ENCODE measurements at regions not wholly inside any gene's neighbourhood (a gene's known extent, or its start where the extent isn't known, plus 50 kb on each side); places are given as distances from the start of the nearest gene placed in this dataset.
"Not testable (repeated sequence)": the region's sequence is repeated elsewhere in the genome, so short reads cannot be mapped to it uniquely, and the experiment has no call there.

GRCh38 chr14:103231376-103232019 lies 102.5 kb upstream of the EIF5 start:
- no peak for DNase-seq (ENCODE audit: low read depth)

DNA sequence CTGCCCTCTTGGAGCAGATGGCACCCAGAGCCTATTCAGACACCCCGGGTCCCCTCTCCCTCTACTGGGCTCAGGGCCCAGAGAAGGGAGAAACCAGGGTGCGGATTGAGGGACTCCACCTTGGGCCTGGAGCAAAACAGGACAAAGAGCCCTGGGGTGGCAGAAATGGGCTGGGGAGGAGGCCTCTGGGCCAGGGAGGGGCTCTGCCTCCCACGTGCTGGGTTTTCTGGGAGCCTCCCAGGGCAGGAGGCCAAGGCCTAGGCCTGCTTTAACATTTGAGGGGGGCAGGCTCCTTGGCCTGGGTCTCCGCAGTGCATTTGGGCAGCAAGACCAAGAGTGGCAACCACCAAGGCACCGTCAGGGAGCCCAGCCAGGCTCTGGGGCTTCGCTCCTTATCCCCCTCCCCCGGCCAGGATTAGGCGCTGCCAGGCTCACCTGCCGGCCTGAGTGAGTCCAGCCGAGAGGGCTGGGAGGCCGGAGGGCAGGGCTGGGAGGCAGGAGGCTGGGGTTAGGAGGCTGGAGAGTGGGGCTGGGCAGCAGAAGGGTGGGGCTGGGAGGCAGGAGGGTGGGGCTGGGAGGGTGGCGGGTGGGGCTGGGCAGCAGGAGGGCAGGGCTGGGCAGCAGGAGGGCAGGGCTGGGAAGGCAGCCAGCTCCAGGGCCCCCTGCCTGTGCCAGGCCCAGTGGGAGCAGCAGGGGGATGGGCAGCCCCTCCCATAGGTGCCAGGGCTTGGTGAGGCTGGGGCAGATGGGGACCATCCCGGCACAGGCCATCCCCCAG lies 101.8 kb upstream of the EIF5 start:
- DNase-seq (ENCODE audit: low read depth), result no peak

- no peak for DNase-seq (ENCODE audit: low read depth)
Measured at GRCh38 chr14:103232831-103233319, 101.2 kb upstream of the EIF5 start.

DNA sequence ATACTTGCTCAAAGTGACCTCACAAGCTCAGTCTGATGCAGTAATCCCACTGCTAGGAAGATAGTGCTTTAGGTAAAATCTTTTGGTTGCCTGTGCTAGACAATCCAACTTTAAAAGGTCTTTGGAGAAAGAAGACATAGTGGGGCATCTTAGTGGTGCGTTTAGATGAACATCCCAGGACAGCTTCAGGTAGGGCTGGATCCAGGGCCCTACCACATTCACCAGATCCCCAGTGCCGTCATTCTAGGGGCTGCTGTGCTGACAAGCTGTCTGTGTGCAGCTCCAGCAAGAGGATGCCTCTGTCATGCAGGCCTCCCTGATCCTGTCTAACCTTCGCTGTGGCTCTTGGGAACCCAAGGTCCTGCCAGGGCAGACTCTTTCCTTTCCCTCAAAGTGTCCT lies 100.7 kb upstream of the EIF5 start:
- DNase-seq (ENCODE audit: low read depth), result no peak

DNA sequence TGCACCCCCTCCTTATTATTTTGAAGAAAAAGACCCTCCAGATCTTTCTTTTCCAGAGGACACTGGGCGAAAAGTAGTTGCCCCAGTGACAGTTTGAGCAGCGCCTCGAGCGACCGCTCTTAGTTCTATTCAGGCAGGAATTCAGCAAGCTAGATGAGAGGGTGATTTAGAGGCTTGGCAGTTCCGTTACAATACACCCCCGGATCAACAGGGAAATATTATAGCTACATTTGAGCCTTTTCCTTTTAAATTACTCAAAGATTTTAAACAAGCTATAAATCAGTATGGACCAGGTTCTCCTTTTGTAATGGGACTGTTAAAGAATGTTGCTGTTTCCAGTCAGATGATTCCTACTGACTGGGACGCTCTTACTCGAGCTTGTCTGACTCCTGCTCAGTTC lies 99.2 kb upstream of the EIF5 start:
- DNase-seq (ENCODE audit: low read depth), result not testable (repeated sequence)

DNA sequence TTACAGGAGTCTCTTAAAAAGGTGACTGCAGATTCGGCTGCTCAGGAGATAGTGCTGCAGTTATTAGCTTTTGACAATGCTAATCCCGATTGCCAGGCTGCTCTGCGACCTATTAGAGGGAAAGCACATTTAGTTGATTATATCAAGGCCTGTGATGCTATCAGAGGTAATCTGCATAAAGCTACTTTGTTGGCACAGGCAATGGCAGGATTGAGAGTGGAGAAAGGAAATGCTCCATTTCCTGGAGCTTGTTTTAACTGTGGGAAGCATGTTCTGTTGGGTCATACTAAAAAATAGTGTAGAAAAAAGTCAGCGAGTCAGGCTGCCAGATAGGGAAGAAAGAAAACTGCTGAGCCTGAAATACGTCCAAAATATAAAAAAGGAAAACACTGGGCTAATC lies 98.5 kb upstream of the EIF5 start:
- not testable (repeated sequence) for DNase-seq (ENCODE audit: low read depth)

- DNase-seq (ENCODE audit: low read depth), result no peak
Measured at GRCh38 chr14:103239751-103240150, 94.3 kb upstream of the EIF5 start.

GRCh38 chr14:103241531-103241930 lies 92.5 kb upstream of the EIF5 start:
- DNase-seq (ENCODE audit: low read depth), result no peak

DNA sequence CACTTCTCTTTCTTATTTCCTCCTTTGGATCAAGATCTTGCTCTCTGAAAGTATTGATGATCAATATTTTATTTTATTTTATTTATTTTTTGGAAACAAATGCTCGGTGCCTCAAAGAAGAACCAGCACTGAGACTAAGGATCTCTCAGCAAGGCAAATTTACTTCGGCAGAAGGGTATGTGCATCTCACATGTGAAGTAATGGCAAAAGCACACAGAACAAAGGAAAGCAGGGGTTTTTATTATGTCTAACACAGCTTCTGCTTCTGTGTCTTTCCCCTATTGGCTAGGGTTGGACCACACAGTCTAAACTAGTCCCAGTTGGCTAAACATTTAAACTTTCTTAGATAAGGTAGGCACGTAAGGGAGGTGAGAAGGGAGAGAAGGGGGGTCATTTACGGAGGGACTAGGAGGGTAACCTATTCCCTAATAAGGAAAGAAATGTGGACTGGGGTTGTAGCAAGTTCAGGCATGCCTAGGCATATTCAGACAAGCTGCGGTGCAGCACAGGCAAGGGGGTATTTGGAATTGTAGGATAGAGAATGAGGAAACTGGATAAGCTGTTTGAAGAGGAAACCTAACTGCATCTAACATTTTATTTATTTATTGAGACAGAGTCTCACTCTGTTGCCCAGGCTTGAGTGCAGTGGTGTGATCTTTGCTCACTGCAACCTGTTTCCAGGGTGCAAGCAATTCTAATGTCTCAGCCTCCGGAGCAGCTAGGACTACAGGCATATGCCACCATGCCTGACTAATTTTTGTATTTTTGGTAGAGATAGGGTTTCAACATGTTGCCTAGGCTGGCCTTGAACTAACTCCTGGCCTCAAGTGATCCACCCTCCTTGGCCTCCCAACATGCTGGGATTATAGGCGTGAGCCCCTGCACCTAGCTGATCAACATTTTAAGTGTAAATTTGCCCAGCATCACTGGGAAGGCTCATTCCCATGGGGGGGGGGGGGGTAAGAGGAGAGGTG lies 90.0 kb upstream of the EIF5 start:
- no peak for DNase-seq (ENCODE audit: low read depth)

GRCh38 chr14:103245624-103246031 lies 88.4 kb upstream of the EIF5 start:
- DNase-seq (ENCODE audit: low read depth), result not testable (repeated sequence)

DNA sequence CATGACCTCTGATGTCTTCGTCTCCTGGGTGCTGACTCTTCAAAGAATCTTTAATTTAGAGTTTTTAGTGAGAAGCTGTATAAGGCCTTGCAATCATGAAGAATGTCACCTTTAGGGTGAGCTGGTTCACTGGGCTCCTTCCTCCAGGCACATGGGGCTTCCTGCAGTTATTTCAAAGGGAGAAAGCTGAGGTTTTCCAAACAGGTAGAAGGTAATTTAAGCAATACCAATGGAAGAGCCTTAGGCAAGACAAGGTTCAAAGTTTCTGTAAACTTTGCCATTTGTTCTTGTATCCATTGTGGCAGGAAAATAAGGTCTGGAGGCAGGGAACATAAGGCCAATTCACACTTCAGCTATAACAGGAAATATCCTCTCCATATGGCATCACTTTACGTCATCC lies 88.0 kb upstream of the EIF5 start:
- DNase-seq (ENCODE audit: low read depth), result no peak

DNA sequence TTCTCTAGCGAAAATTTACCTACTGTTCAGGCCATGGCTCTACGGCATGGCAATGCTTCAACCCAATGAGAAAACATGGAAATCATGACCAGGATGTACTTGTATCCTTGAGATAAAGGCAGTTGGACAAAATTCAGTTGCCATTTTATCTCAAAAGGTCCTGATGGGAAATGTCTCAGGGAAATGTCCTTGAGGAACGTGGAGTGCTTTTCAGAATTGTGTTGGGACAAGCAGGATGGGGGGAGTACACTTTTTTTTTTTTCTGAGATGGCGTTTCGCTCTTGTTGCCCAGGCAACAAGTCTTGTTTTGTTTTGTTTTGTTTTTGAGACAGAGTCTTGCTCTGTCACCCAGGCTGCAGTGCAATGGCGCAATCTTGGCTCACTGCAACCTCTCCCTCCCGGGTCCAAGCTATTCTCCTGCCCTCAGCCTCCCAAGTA lies 86.8 kb upstream of the EIF5 start:
- DNase-seq (ENCODE audit: low read depth), result no peak

GRCh38 chr14:103250181-103250580 lies 83.9 kb upstream of the EIF5 start:
- DNase-seq (ENCODE audit: low read depth), result no peak

DNA sequence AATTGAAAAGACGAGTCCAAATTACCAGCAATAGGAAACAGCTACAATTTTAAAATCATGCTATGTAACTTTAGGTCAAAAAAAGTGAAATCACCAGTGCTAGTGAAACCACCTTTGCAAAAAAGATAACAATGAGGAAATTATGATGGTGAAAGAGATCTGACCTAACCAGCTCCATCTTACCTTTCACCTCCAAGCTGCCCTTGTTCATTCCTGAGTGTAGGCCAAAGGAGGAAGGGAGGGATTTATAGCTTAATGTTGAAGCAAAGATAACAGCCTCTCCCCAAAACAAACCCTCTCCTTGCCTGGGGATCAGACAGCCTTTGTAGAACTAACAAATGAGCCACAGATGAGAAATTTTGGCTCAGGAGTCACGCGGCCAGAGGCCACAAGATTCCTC lies 83.2 kb upstream of the EIF5 start:
- DNase-seq (ENCODE audit: low read depth), result no peak

DNA sequence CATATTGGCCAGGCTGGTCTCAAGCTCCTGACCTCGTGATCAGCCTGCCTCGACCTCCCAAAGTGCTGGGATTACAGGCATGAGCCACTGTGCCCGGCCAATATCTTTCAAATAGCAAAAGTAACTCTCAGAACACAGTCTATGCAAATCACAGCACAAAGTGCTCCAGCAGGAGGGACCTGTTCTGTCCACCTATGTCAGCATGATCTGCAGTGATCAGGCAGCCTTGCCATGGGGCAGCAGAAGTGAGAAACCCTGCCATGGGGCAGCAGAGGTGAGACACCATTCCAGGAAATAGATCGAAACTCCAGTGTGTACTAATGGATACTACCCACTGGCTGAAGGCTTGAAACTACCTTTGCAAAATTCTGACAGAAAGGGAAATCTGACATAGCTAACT lies 78.5 kb upstream of the EIF5 start:
- no peak for DNase-seq (ENCODE audit: low read depth)

DNA sequence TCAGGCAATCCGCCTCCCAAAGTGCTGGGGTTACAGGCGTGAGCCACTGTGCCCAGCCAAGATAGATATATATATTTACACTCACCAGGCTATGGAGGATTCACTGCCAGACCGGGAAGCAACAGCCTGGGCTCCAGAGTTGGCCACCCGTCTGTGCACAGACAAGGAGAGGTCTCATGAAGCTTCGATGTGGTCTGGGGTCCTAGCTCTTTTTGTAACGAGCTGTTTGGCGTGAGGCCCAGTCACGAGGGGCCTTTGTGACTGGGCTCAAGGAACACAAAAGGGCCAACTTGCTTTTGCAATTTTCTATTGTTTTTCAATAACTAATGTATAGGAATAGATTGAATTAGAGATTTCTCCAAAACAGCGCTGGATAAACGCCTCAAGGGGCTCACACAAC lies 77.6 kb upstream of the EIF5 start:
- DNase-seq (ENCODE audit: low read depth), result no peak

DNA sequence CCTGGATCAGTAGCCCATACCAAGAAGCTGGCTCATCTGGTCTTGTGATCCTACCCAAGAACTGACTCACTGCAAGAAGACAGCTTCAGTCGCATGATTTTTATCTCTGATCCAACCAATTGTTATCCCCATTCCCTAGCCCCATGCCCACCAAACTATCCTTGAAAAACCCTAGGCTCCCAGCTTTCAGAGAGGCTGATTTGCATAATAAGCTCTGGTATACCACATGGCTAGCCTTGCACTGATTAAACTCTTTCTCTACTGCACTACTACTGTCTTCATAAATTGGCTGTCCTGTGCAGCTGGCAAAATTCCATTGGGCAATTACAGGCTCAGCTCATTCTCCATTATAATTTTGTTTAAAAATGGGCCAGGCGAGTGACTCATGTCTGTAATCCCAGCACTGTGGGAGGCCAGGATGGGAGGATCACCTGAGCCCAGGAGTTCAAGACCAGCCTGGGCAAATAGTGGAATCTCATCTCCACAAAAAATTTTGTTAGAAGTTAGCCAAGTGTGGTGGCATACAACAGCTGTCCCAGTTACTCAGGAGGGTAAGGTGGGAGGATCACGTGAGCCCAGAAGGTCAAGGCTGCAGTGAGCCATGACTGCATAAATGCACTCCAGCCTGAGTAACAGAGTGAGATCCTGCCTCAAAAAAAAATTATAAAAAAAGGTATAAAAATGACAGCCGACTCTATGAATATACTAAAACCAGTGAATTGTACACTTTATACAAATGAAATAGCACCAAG lies 76.7 kb upstream of the EIF5 start:
- no peak for DNase-seq (ENCODE audit: low read depth)

DNA sequence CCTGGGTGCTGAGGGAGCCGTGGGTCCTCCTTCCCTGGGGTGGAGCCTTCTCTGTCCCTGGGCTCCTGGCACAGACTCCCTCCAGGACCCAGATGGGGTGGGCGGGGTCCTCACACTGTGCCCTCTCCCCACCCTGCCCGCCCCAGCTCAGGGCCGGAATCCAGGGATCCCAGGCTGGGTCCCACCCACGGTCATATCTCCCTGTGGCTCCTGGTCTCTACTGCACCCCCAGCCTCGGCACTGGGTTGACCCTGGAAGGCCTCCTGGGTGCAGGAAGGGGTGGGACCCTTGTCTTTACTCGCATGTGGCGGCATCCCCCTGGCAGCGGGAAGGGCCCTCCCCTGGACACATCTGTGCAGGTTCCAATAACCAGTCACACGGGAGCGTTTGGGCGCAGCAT lies 75.8 kb upstream of the EIF5 start:
- DNase-seq (ENCODE audit: low read depth), result no peak

DNA sequence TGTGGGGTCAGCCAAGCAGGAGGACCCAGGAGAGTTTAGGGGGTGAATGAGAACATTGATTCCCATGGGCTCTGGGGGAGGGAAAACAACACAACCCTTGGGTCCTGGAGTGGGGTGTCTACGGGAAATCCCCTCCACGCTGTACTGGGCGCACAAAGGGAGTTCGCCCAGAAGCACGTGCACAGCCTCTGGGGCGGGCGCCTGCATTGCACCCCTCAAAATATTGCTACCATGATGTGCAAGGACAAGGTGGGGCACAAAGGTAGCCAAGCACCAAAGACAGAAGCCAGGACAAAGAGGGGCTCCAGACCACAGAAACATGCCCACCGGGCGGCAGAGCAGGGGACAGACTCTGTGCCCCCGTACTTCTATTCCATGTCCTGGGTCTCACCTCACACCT lies 74.9 kb upstream of the EIF5 start:
- DNase-seq (ENCODE audit: low read depth), result no peak

GRCh38 chr14:103259801-103260628 lies 74.0 kb upstream of the EIF5 start:
- no peak for DNase-seq (ENCODE audit: low read depth)

GRCh38 chr14:103260629-103261124 lies 73.4 kb upstream of the EIF5 start:
- no peak for DNase-seq (ENCODE audit: low read depth)

All from activated T-cell treated with anti-CD3 and anti-CD28 coated beads for 24 hours (primary cell).